ENCODE measurements at regions not wholly inside any gene's neighbourhood (a gene's known extent, or its start where the extent isn't known, plus 50 kb on each side); places are given as distances from the start of the nearest gene placed in this dataset.
A peak's percentile ranks its signal among the peaks of the same experiment; 100 is the strongest.
"Not testable (repeated sequence)": the region's sequence is repeated elsewhere in the genome, so short reads cannot be mapped to it uniquely, and the experiment has no call there.

DNA sequence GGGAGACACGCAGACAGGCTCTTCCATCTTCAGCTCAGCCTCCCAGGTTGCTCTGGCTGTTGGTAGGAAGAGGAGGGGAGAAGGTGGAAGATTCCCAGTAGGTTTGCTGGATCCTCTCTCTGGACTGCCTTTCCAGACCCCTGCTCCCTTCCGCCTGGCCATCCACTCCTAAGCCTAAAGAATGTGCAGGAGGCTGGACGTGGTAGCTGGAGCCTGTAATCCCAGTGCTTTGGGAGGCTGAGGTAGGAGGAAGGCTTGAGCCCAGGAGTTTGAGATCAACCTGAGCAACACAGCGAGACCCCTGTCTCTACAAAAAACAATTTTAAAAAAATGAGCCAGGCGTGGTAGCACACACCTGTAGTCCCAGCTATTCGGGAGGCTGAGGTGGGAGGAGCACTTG, 2895.6 kb downstream of the RPIA start:
- not testable (repeated sequence) for H3K4me3 ChIP-seq (ENCODE audit: low read depth, low read length); DNase-seq (ENCODE audit: low read depth)

DNA sequence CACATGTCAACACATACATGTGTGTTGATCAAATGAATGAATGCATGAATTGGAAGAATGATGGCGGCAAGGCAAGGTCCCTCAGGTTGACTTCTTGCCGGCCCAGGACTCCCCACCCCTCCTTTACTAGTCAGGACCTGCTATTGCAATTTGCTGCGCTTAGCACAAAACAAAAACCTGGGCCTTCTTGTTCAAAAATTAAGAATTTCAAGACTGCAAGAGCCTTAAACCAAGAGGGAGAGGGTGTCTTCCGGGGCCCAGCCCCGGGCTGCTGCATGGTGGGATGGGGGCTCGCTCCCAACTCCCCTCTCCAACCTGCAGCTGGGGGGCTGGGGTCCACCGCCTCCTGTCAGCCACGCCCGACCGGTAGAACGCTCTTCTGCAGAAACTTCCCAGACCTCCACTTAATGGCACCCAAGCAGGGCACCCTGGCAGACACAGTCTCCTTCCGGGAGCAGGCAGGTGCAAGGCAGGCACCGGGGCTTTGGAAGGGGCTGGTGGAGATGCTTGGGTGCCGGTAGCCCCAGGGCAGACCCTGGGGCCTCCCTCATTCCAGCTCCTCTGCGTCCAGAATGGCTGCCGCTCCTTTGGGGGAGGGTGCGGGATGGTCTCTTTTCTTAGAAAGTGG, 2896.5 kb downstream of the RPIA start:
- H3K4me3 ChIP-seq (ENCODE audit: low read depth, low read length); DNase-seq (ENCODE audit: low read depth): not testable (repeated sequence)

DNA sequence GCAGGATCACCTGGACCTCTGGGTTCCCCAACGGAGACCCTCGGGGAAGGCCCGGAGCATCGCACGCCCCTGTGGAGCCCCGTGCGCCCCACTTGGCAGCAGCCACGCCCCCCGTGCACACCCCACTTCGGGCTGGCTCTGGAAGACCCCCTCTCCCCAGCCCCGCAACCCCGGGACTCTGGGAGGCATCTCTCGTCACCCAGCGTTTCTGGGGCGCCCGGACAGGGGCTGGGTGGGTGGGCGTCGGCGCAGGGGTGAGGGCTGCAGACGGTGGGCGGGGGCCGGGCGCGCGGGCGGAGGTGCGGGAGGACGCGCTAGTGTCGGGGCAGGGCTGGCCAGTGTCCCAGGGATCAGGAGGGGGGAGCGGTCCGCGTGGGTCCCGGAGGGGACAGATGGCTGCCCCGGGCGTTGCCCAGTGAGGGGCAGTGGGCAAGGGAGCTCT, 2897.3 kb downstream of the RPIA start:
- H3K4me3 ChIP-seq (ENCODE audit: low read depth, low read length); DNase-seq (ENCODE audit: low read depth): not testable (repeated sequence)

DNA sequence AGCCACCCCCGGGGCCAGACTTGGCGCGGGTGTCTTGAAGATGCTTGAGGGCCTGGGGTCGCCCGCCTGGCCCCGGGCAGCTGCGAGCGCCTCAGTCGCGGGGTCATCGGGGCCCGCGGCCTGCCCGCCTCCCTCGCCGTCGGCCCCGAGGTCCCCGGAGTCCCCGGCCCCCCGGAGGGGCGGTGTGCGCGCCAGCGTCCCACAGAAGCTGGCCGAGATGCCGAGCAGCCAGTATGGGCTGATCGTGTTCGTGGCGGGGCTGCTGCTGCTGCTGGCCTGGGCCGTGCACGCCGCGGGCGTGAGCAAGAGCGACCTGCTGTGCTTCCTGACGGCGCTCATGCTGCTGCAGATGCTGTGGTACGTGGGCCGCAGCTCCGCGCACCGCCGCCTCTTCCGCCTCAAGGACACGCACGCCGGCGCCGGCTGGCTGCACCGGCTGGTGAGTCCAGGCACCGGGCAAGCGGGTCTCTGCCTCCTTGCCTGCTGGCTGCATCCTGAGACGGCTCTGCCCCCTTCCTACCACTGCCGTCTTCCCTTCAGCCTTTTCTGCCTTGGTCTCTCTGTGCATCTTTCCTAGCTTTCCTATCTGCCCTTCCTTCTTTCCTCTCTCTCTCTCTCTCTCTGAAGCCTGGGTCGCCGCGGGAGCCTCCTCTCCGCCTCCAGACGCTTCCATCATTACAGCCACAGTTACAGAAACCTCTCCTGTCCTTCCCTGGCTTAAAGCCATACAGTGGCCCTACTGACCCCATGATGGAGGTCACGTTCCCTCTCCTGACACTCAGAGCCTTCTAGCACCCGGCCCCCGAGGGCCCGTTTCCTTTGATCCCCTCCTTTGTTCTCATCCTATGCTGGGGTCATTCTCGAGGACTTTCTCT, 2898.2 kb downstream of the RPIA start:
- H3K4me3 ChIP-seq (ENCODE audit: low read depth, low read length); DNase-seq (ENCODE audit: low read depth): not testable (repeated sequence)

DNA sequence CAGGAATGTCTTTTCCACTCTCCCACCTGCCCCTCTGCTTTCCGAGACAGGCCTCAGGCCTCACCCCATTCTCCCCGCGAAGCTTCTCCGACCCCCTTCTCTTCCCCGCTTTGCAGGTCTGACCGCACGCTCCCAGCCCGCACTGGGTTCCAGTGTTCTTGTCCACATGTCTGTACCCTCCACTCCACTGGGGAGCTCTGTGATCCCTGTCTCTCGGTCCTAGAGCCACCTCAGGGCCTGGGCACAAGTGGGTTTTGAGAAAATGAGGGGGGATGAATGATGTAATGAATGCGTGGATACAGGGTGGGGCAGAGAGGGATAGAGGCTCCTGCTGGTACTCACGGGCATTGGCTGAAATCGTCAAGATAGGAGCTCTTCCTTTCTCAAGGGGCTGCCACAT, 2898.9 kb downstream of the RPIA start:
- DNase-seq (ENCODE audit: low read depth), result not testable (repeated sequence)

DNA sequence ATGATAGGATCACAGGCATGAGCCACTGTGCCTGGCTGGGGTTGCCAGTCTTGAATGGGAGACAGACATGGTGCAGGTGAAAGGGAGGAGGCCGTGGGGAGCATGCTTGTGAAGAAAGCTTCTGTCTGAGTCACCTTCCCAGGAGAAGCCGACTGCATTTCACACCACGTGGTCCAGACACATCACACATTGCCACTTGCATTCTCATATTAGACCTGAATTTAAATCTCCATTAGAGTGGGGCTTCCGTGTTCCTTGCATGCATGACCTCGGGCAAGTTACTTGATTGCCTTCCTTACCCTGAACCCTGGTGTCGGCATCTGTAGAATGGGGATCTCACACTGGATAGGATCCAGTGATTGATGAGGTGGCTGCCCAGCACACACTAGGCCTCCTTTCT, 2899.6 kb downstream of the RPIA start:
- not testable (repeated sequence) for DNase-seq (ENCODE audit: low read depth); H3K4me3 ChIP-seq (ENCODE audit: low read depth, low read length)

More for the DNA sequence above, 2898.9 kb downstream of the RPIA start:
- not testable (repeated sequence) for H3K4me3 ChIP-seq (ENCODE audit: low read depth, low read length)

DNA sequence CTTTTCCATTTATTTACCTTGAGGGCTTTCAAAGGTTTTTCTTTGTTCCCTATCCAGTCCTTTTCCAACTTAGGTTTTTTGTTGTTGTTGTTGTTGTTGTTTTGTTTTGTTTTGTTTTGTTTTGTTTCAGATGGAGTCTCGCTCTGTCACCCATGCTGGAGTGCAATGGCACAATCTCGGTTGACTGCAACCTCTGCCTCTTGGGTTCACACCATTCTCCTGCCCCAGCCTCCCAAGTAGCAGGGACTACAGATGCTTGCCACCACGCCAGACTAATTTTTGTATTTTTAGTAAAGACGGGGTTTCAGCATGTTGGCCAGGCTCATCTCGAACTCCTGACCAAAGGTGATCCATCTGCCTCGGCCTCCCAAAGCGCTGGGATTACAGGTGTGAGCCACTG, 2906.0 kb downstream of the RPIA start:
- not testable (repeated sequence) for DNase-seq (ENCODE audit: low read depth); H3K4me3 ChIP-seq (ENCODE audit: low read depth, low read length)

DNA sequence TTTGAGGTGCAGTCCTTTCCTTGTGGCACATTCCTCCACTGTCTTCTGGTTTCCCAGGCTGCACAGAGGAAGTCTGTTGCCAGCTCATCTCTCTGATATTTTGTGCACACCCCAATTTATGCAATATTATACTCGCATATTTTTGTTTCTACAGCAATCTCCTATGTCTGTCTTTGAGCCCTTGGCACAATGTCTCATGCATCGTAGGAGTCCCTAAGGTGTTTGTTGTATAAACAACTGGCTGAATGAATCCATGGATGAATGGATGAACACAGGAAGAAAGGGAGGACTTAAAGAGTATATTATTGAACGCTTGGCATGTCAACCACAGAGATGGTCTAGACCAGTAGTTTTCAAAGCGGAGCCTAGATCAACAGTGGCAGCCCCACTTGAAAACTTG, 2907.0 kb downstream of the RPIA start:
- peak; percentile 37 for DNase-seq (ENCODE audit: low read depth)

DNA sequence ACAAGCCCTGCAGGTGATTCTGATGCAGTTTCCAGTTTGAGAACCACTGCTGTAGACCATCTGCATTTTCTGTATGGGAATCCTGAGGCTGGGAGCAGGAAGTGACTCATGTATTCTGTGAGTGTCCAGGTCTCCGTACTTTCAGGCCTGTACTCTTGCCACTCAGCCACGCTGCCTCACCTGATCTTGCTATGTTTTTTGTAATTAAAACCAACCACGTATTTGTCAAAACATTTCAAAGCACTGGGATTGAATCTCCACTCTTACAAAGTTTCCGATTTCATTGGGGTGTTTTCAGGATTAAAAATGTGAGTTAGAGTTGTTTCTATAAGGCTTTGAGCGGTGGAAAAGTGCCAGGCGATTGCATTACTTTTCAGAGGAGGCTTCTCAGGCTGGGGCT, 2907.5 kb downstream of the RPIA start:
- DNase-seq (ENCODE audit: low read depth), result peak; percentile 56
- not testable (repeated sequence) for H3K4me3 ChIP-seq (ENCODE audit: low read depth, low read length)

More for the DNA sequence above, 2907.0 kb downstream of the RPIA start:
- H3K4me3 ChIP-seq (ENCODE audit: low read depth, low read length), result not testable (repeated sequence)

DNA sequence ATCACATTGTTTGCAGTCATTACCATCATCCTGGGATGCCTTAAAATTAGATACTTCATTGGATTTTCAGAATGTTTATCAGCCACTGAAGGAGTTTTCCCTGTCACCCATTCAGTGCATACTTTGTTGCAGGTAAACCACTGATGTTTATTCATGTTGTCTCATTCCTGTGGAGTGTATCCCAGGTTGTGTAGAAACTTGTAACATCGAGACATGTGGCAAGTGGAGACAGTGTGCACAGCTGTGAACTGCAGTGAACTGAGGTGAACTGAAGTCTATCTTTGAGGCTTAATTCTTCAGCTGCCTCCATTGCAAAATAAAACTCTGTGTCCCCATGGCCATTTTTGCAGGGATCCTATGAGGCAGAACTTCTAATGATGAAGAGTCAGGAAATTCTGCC, 2911.4 kb downstream of the RPIA start:
- not testable (repeated sequence) for H3K4me3 ChIP-seq (ENCODE audit: low read depth, low read length); DNase-seq (ENCODE audit: low read depth)

DNA sequence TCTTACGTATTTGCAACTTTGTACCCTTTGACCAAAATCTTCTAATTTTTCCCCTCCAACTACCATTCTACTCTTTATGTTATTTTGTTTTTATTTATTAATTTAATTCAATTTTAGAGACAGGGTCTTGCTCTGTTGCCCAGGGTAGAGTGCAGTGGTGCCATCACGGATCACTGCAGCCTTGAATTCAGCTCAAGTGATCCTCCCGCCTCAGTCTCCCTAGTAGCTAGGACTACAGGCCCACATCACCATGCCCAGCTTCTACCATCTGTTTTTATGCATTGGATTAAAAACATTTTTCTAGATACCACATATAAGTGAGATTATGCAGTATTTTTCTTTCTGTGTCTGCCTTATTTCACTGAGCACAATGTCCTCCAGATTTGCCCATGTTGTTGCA, 2912.5 kb downstream of the RPIA start:
- DNase-seq (ENCODE audit: low read depth), result not testable (repeated sequence)

DNA sequence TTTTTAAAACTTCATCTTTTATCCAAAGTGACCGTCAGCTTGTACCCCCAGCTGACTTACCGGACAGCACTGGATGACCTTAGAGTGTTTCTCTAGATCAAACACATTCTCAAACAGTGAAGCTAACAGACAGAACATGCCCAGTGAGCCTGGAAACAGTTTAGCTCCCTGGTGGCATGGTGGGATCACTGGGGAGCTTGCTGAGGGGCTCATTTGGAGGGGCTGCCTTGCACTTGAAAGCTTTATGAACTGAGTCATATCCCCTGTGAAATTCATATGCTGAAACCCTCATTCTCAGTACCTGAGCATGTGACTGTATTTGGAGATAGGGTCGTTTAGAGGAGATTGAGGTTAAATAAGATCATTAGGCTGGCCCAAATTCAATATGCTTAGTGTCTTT, 2913.2 kb downstream of the RPIA start:
- not testable (repeated sequence) for DNase-seq (ENCODE audit: low read depth)

More for the DNA sequence above, 2912.5 kb downstream of the RPIA start:
- H3K4me3 ChIP-seq (ENCODE audit: low read depth, low read length), result not testable (repeated sequence)

DNA sequence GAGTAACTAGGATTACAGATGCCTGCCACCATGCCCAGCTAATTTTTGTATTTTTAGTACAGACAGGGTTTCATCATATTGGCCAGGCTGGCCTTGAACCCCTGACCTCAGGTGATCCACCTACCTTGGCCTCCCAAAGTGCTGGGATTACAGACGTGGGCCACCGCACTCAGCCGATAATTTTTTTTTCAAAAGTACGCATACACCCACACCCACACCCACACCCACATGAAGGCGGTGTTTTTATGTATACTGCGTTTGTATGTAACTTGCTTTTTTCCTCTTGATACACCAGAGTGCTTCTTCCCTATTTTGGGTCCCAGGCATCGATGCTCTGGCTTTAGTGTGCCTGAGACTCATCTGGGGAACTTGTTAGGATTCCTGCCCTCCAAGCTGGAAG, 2932.3 kb downstream of the RPIA start:
- H3K4me3 ChIP-seq (ENCODE audit: low read depth, low read length); DNase-seq (ENCODE audit: low read depth): not testable (repeated sequence)

More for the DNA sequence above, 2913.2 kb downstream of the RPIA start:
- not testable (repeated sequence) for H3K4me3 ChIP-seq (ENCODE audit: low read depth, low read length)

DNA sequence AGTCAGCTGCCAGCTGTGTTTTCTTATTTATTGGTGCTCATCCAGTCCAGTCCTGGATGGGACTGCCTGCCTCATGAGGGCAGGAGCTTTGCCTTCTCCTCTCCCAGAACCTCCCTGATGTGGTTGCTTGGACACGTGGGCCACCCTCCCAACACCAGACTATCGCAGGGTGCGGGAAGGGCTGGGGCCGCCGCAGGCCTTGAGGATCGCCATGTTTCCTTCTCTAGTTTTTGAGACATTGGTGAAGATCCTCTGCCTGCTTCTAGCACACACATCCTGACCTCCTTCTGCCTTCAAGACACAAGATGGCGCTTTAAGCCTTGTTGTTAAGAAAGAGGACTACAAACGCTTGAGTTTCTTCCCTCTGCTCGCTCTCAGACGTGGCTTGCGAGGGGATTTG, 2937.0 kb downstream of the RPIA start:
- not testable (repeated sequence) for H3K4me3 ChIP-seq (ENCODE audit: low read depth, low read length); DNase-seq (ENCODE audit: low read depth)

DNA sequence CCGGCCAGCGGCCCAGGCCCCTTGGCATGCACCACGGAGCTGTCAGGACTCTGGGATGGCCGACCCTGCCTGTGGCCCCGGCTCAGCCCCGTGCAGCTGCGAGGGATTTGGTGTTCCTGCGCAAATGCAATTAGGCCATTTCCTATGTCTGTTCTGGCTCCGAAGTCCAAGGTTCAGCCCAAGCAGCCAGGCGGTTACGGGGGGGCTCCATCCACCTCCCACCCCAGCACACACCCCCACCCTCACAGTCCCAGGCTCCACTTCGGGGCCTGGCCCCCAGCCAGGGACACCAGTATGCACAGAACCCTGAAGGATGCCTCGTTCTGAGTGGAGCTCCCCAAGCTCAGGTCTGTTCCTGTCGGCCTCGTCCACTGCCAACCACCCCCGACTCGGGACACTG, 2965.7 kb downstream of the RPIA start:
- DNase-seq (ENCODE audit: low read depth), result peak; percentile 96
- H3K4me3 ChIP-seq (ENCODE audit: low read depth, low read length), result peak overlapping the region; percentile 37

DNA sequence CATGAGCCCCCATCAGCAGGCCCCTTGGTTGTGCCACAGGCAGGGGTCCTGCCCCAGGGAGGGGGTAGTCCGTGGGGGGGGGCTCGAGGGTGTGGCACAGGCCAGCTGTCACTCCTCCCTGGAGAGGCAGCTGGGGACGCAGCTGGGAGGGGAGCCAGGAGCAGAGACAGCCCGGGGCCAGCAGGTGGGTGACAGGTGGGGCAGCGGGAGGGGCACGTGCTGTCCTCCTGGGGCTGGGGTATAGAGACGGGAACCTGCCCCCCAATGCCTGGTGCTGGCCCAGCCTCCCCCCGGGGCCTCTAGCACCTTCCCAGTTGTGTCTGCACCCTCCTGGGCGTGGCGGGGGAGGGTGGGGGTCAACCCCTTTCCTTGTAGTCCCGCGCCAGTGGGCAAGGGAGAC, 2966.9 kb downstream of the RPIA start:
- peak overlapping the region; percentile 45 for H3K4me3 ChIP-seq (ENCODE audit: low read depth, low read length)
- not testable (repeated sequence) for DNase-seq (ENCODE audit: low read depth)

DNA sequence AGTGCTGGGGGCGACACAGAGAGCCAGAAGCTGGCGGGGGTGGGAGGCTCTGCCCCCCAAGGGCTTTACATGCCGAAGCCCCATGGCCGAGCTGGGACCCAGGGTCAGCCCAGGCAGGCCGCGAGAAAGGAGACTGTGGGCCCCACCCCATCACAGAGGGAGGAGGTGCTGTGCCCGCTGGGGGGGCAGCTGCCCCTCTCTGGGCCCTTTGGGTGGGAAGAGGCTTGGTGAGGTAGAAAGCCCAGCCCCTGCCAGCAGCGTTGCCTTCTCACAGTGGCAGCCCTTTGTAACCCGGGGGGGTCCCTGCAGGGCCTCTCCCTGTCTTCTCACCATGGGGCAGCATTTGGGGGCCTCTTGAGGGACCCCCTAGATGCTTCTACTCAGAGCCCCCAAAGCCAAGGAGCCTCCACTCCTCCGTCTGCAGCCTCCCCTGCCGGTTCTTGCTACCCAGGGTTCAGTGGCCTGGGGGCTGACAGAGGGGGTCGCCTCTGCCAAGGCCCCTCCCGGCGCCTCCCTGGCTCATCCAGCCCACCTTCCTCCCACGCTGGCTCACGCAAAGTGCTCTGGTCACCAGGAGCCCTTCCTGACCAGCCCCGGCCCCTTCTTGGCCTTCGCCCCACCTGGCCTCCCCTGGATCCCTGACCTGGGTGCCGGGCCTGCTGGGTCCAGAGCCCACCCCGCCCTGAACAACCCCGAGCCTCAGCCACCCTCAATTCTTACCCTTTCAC, 2967.9 kb downstream of the RPIA start:
- H3K4me3 ChIP-seq (ENCODE audit: low read depth, low read length), result peak overlapping the region; percentile 57
- not testable (repeated sequence) for DNase-seq (ENCODE audit: low read depth)

DNA sequence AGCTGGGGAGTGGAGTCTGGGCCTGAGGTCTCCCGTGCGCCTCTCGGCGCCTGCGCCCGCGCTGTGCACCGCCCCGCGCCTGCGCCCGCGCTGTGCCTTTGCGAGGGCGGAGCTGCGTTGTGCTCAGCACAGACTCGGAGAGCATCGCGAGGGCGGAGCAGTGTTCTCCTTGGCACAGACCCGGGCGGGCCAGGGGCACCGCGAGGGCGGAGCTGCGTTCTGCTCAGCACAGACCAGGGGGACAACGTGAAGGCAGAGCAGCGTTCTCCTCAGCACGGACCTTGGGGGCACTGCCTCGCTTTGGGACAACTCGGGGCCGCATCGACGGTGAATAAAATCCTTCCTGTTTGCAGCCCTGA, 2968.4 kb downstream of the RPIA start:
- peak; percentile 46 for DNase-seq (ENCODE audit: low read depth)
- peak overlapping the region; percentile 48 for H3K4me3 ChIP-seq (ENCODE audit: low read depth, low read length)

DNA sequence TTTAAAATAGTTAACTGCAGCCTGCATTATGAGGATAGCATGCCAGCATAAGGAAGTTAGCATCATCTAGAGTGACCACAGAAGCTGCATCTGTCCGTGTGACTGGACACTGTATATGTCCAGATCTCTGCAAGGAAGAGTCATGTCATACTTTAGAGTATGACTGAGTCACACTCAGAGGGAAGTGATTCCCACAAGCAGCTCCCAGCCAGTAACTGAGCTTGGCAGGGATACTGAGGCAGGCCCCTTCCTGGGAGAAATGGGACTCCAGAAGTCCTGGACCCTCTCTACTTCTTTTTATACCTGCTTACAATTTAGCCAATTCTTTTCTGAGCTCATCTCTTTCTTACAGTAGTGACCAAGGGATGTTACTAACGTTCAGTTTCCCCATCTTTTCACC, 2975.9 kb downstream of the RPIA start:
- H3K4me3 ChIP-seq (ENCODE audit: low read depth, low read length); DNase-seq (ENCODE audit: low read depth): not testable (repeated sequence)
